ENCODE measurements at regions not wholly inside any gene's neighbourhood (a gene's known extent, or its start where the extent isn't known, plus 50 kb on each side); places are given as distances from the start of the nearest gene placed in this dataset.

DNA sequence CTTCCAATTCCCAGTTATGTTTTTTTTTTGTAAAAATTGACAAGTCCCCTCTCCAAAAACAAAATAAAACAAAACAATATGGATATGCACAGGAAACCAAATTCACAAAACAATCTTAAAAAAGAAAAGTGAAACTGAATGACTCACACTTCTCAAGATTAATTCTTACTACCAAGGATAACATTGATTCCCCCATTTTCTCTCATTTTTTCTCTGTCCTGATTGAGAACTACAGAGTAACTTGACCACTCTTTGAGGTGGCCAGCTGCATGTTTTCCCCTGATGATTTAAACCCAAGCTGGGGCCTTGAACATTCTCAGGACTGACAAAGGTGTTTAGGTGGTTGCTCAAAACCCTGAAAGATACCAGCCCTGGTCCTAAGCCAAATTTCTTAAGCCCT is 149.0 kb downstream of the AHSP start:
- TF ChIP-seq EGR1 (IDR thresholded peaks at IDR 0.05) (no peak), FOXM1 (IDR thresholded peaks at IDR 0.05; ENCODE audit: borderline replicate concordance, low read depth) (no peak), EP300 (IDR thresholded peaks at IDR 0.05; ENCODE audit: borderline replicate concordance) (no peak), TAF1 (IDR thresholded peaks at IDR 0.05; ENCODE audit: low read depth) (no peak), RAD21 (IDR thresholded peaks at IDR 0.05; ENCODE audit: low read depth) (no peak), CEBPB (IDR thresholded peaks at IDR 0.05) (no peak), YY1 (IDR thresholded peaks at IDR 0.05; ENCODE audit: low read depth) (no peak), TEAD4 (IDR thresholded peaks at IDR 0.05) (no peak)
- TF ChIP-seq, protein P1, sequence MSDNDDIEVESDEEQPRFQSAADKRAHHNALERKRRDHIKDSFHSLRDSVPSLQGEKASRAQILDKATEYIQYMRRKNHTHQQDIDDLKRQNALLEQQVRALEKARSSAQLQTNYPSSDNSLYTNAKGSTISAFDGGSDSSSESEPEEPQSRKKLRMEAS (IDR thresholded peaks at IDR 0.05): no peak
- TF ChIP-seq, protein P2, sequence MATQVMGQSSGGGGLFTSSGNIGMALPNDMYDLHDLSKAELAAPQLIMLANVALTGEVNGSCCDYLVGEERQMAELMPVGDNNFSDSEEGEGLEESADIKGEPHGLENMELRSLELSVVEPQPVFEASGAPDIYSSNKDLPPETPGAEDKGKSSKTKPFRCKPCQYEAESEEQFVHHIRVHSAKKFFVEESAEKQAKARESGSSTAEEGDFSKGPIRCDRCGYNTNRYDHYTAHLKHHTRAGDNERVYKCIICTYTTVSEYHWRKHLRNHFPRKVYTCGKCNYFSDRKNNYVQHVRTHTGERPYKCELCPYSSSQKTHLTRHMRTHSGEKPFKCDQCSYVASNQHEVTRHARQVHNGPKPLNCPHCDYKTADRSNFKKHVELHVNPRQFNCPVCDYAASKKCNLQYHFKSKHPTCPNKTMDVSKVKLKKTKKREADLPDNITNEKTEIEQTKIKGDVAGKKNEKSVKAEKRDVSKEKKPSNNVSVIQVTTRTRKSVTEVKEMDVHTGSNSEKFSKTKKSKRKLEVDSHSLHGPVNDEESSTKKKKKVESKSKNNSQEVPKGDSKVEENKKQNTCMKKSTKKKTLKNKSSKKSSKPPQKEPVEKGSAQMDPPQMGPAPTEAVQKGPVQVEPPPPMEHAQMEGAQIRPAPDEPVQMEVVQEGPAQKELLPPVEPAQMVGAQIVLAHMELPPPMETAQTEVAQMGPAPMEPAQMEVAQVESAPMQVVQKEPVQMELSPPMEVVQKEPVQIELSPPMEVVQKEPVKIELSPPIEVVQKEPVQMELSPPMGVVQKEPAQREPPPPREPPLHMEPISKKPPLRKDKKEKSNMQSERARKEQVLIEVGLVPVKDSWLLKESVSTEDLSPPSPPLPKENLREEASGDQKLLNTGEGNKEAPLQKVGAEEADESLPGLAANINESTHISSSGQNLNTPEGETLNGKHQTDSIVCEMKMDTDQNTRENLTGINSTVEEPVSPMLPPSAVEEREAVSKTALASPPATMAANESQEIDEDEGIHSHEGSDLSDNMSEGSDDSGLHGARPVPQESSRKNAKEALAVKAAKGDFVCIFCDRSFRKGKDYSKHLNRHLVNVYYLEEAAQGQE (IDR thresholded peaks at IDR 0.05; ENCODE audit: low read depth): no peak
- TF ChIP-seq, protein P3, sequence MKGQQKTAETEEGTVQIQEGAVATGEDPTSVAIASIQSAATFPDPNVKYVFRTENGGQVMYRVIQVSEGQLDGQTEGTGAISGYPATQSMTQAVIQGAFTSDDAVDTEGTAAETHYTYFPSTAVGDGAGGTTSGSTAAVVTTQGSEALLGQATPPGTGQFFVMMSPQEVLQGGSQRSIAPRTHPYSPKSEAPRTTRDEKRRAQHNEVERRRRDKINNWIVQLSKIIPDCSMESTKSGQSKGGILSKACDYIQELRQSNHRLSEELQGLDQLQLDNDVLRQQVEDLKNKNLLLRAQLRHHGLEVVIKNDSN (IDR thresholded peaks at IDR 0.05): no peak

All from Ishikawa (cell line).